GM23248 (cell line): ENCODE measurements at regions not wholly inside any gene's neighbourhood (a gene's known extent, or its start where the extent isn't known, plus 50 kb on each side); places are given as distances from the start of the nearest gene placed in this dataset.

Experiments used
- DNase-seq: peaks from one replicate; pipeline ENCODE4 v3.0.0-alpha.2; 2015
- H2AFZ ChIP-seq: fragments of 200-600 bp; sonication (generic); 2 replicates; pipeline ENCODE4 v1.6.1; 2016; ENCODE audit warnings: antibody characterized with exemption
- H3F3A ChIP-seq: fragments of 200-600 bp; sonication (generic); 2 replicates; pipeline ENCODE4 v1.6.1; 2016; ENCODE audit warnings: mild to moderate bottlenecking, antibody characterized with exemption, mixed run types; ENCODE audit not compliant: insufficient read depth
- H3K27ac ChIP-seq: fragments of 200-600 bp; sonication (generic); 2 replicates; pipeline ENCODE4 v1.5.1; 2016; ENCODE audit warnings: mild to moderate bottlenecking
- H3K27me3 ChIP-seq: fragments of 200-600 bp; sonication (generic); replicated peaks from 2 replicates; pipeline ENCODE4 v1.6.1; 2016; ENCODE audit warnings: mild to moderate bottlenecking; ENCODE audit not compliant: insufficient read depth
- H3K36me3 ChIP-seq: fragments of 200-600 bp; sonication (generic); 2 replicates; pipeline ENCODE4 v1.6.1; 2016; ENCODE audit warnings: low read depth, mild to moderate bottlenecking
- H3K4me1 ChIP-seq: fragments of 200-600 bp; sonication (generic); 2 replicates; pipeline ENCODE4 v1.6.1; 2016; ENCODE audit warnings: mild to moderate bottlenecking; ENCODE audit not compliant: insufficient read depth
- H3K4me2 ChIP-seq: fragments of 200-600 bp; sonication (generic); one replicate; pipeline ENCODE4 v1.6.1; 2016; ENCODE audit warnings: mild to moderate bottlenecking; ENCODE audit not compliant: unreplicated experiment
- H3K4me3 ChIP-seq: fragments of 200-600 bp; sonication (generic); 2 replicates; pipeline ENCODE4 v1.5.1; 2016; ENCODE audit warnings: mild to moderate bottlenecking
- H3K79me2 ChIP-seq: fragments of 200-600 bp; sonication (generic); 2 replicates; pipeline ENCODE4 v1.6.1; 2016; ENCODE audit warnings: mild to moderate bottlenecking; ENCODE audit not compliant: insufficient read depth
- H3K9ac ChIP-seq: fragments of 200-600 bp; sonication (generic); 2 replicates; pipeline ENCODE4 v1.6.1; 2016; ENCODE audit warnings: mild to moderate bottlenecking
- H3K9me2 ChIP-seq: fragments of 200-600 bp; sonication (generic); 2 replicates; pipeline ENCODE4 v1.6.1; 2016; ENCODE audit warnings: mixed run types, mild to moderate bottlenecking, moderate library complexity; ENCODE audit not compliant: insufficient read depth
- H3K9me3 ChIP-seq: fragments of 200-600 bp; sonication (generic); one replicate; pipeline ENCODE4 v1.6.1; 2017; ENCODE audit warnings: low read depth
- H4K20me1 ChIP-seq: fragments of 200-600 bp; sonication (generic); 2 replicates; pipeline ENCODE4 v1.6.0; 2016; ENCODE audit not compliant: insufficient read depth
- EZH2 ChIP-seq: fragments of 200-600 bp; sonication (generic); IDR thresholded peaks from 2 replicates; pipeline ENCODE4 v1.6.1; 2018; ENCODE audit warnings: antibody characterized with exemption, mild to moderate bottlenecking; ENCODE audit not compliant: insufficient read depth, poor library complexity, severe bottlenecking
- EZH2phosphoT487 ChIP-seq: fragments of 200-600 bp; sonication (generic); IDR thresholded peaks from 2 replicates; pipeline ENCODE4 v1.6.1; 2018; ENCODE audit warnings: antibody characterized with exemption, moderate library complexity, mild to moderate bottlenecking, low read depth; ENCODE audit not compliant: insufficient read depth
- WGBS, 2 experiments: methylation state at CpG; one replicate each; pipeline ENCODE4 v1.1.6; 2015 to 2017; ENCODE audit warnings: low lambda C conversion rate in 2 of 2, low coverage in 1 of 2; ENCODE audit errors: missing lambda C conversion rate in 2 of 2; 5-methylcytosine and 5-hydroxymethylcytosine counted together
- in situ Hi-C: fragments of 300-500 bp; cut with MboI; formaldehyde crosslinking; loops from 2 replicates; pipeline ENCODE4 v1.15.0; 2020

DNA sequence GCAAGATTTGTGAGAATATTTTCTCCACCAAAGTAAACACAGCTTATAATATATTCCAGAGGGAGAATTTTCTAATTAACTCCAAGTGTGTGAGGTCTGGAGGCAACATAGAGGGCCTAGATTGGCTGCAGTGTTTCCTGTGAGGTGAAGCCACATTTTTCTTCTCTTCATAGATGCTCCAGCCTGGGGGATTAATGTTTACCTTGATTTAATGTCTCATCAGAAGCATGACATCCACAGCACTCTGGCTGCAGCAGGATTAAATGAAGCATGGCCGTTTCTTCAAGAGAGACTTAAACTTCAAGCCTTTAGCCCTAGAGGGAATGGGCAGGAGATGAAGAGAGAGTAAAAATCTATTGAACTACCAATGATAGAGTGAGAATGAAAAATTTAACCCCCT, 137.9 kb upstream of the ZBTB20 start:
- TF ChIP-seq EZH2phosphoT487: no peak
- TF ChIP-seq EZH2: no peak
- in situ Hi-C loops: no loop called here
- Histone ChIP-seq H3K79me2 (no peaks in the 10 kb centered on the region), H4K20me1 (no peaks in the 10 kb centered on the region), H3K9me3 (no peaks in the 10 kb centered on the region), H3K27ac (no peak overlapping the region), H3F3A (peaks cover 17% of the 10 kb centered on the region), H3K27me3 (no peaks in the 10 kb centered on the region), H3K36me3 (no peaks in the 10 kb centered on the region), H3K9me2 (no peaks in the 10 kb centered on the region), H3K9ac (no peak overlapping the region), H3K4me2 (no peak overlapping the region), H2AFZ (no peak overlapping the region), H3K4me1 (peaks cover 24% of the 10 kb centered on the region), H3K4me3 (no peak overlapping the region)
- DNase-seq: no peak
- WGBS, 2 experiments: 90 to 94% methylated on average over 1 of the region's 1 CpG

GRCh38 chr3:115286529-115287197, 139.6 kb upstream of the ZBTB20 start:
- in situ Hi-C loops: no loop called here
- TF ChIP-seq EZH2phosphoT487 (no peak), EZH2 (no peak)
- WGBS, 2 experiments: 86 to 95% methylated on average over 2 of the region's 2 CpGs
- Histone ChIP-seq H3K27me3 (no peaks in the 10 kb centered on the region), H3K4me1 (peaks cover 8% of the 10 kb centered on the region), H3K9ac (no peak overlapping the region), H3K36me3 (no peaks in the 10 kb centered on the region), H3K79me2 (no peaks in the 10 kb centered on the region), H3K9me2 (no peaks in the 10 kb centered on the region), H3K27ac (no peak overlapping the region), H3K9me3 (no peaks in the 10 kb centered on the region), H3K4me2 (no peak overlapping the region), H4K20me1 (no peaks in the 10 kb centered on the region), H3K4me3 (no peak overlapping the region), H2AFZ (no peak overlapping the region), H3F3A (peaks cover under 1% of the 10 kb centered on the region)
- no peak for DNase-seq

DNA sequence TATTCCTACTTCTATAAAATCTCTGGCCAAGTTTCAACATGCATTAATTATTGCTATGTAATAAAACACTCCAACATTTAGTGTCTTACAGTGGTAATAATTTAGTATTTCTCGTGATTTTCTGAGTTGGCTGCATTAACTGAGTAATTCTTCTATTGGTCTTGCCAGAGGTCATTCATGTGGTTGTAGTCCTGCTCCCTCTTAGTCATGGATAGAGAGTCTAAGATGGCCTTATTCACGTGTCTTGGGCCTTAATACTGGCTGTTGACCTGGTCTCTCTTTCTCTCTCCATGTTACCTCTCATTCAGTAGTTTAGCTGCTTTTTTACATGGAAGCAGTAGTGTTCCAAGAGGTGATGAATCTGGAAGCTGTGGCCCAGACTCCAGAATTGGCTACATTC, 140.1 kb upstream of the ZBTB20 start:
- Histone ChIP-seq H4K20me1 (no peaks in the 10 kb centered on the region), H3F3A (no peaks in the 10 kb centered on the region), H3K9me3 (no peaks in the 10 kb centered on the region), H3K9me2 (no peaks in the 10 kb centered on the region), H3K27me3 (no peaks in the 10 kb centered on the region), H3K27ac (no peak overlapping the region), H2AFZ (no peak overlapping the region), H3K4me3 (no peak overlapping the region), H3K4me2 (no peak overlapping the region), H3K79me2 (no peaks in the 10 kb centered on the region), H3K9ac (no peak overlapping the region), H3K4me1 (peaks cover 4% of the 10 kb centered on the region), H3K36me3 (no peaks in the 10 kb centered on the region)
- DNase-seq: no peak
- TF ChIP-seq EZH2phosphoT487 (no peak), EZH2 (no peak)
- in situ Hi-C loops: no loop called here
- WGBS, 2 experiments: 71 to 74% methylated on average over 2 of the region's 2 CpGs

DNA sequence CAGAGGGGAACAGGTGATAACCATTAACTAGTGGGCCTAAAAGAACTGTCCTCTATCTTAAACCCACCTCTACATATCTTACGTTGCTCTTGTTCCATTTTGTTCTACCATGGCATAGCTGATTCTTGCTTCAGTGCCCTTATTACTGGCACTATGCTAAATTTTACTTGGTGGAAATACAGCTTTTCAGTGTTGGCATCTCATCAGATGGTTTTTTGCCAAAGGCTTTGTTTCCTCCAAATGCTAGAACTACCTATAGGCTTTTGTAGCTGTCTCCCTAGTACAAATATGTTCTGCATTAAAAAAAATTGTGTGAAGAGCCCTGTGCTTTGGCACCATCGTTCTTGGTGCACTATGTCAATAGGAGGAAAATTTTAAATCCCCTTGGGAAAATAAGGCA, 145.0 kb upstream of the ZBTB20 start:
- 91 to 94% methylated on average over 2 of the region's 2 CpGs for WGBS, 2 experiments
- Histone ChIP-seq H3F3A (no peaks in the 10 kb centered on the region), H3K4me2 (no peak overlapping the region), H3K4me3 (no peak overlapping the region), H3K27ac (no peak overlapping the region), H3K27me3 (no peaks in the 10 kb centered on the region), H3K36me3 (no peaks in the 10 kb centered on the region), H3K79me2 (no peaks in the 10 kb centered on the region), H3K9ac (no peak overlapping the region), H4K20me1 (no peaks in the 10 kb centered on the region), H2AFZ (no peak overlapping the region), H3K4me1 (no peaks in the 10 kb centered on the region), H3K9me3 (no peaks in the 10 kb centered on the region), H3K9me2 (no peaks in the 10 kb centered on the region)
- in situ Hi-C loops: no loop called here
- no peak for DNase-seq
- no peak for TF ChIP-seq EZH2

DNA sequence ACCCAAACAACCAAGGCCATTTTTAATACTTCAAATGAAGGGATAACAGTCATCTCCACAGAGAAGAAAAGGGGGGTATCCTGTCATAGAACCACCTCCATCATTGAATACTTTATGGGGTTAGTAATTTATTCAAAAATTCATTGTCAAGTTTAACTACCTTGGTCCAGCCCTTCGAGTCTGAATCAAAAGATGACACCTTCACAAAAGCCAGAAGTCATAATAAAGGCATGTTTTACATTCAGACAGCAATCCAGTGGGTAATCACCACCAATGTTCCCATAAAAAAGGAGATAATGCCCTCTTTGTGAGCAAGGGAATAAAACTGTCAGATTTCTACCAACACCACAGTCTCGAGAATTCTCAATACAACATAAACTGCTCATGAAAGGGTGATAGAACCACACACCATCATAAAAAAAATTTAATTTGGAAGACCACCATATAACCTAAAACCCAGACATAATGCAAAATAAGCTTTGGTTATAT, 145.6 kb upstream of the ZBTB20 start:
- Histone ChIP-seq H3K36me3 (no peaks in the 10 kb centered on the region), H3F3A (no peaks in the 10 kb centered on the region), H3K9ac (no peak overlapping the region), H3K27ac (no peak overlapping the region), H3K9me3 (no peaks in the 10 kb centered on the region), H4K20me1 (no peaks in the 10 kb centered on the region), H2AFZ (no peak overlapping the region), H3K9me2 (no peaks in the 10 kb centered on the region), H3K27me3 (no peaks in the 10 kb centered on the region), H3K79me2 (no peaks in the 10 kb centered on the region), H3K4me3 (no peak overlapping the region), H3K4me1 (no peaks in the 10 kb centered on the region), H3K4me2 (no peak overlapping the region)
- no peak for DNase-seq
- in situ Hi-C loops: no loop called here
- TF ChIP-seq EZH2phosphoT487: no peak
- TF ChIP-seq EZH2: no peak
- 62 to 72% methylated on average over 2 of the region's 2 CpGs for WGBS, 2 experiments
